A549 (cell line): ENCODE measurements at regions not wholly inside any gene's neighbourhood (a gene's known extent, or its start where the extent isn't known, plus 50 kb on each side); places are given as distances from the start of the nearest gene placed in this dataset.

Experiments
- ATAC-seq, 2 experiments: fragments of 200-7000 bp in 1 of 2; fragments of >200 bp in 1 of 2; cut with Nextera tagmentation in 1 of 2; cut with Tn5 transposase in 1 of 2; 3 replicates each; pipeline versions ENCODE4 v1.8.0 to v1.9.1; 2018 to 2020; ENCODE audit warnings: mild to moderate bottlenecking in 1 of 2, moderate library complexity in 1 of 2
- CTCF ChIA-PET: fragments of 300-600 bp; sonication (Branson Sonifier 250); formaldehyde crosslinking; extraction: SDS; loops from one replicate; lab custom pipeline; 2021; ENCODE audit warnings: antibody characterized with exemption, inconsistent platforms; lab: Yijun Ruan, JAX
- POLR2A ChIA-PET: fragments of 350-600 bp; formaldehyde crosslinking; extraction: SDS; loops from one replicate; lab custom pipeline; 2021; ENCODE audit warnings: antibody characterized with exemption, inconsistent platforms; lab: Yijun Ruan, JAX
- DNase-seq, 2 experiments: peaks; one replicate each; pipeline versions ENCODE4 v3.0.0 to v3.0.0-alpha.2; 2011 to 2016; ENCODE audit warnings: low read depth in 1 of 2, low spot score in 1 of 2
- FAIRE-seq: peaks from 2 replicates; lab custom pipeline; 2011; peaks lifted over from hg19 to GRCh38; lab: Jason Lieb, UNC
- H3K27ac ChIP-seq, 2 experiments: fragments of >200 bp; sonication (Bioruptor Twin); formaldehyde crosslinking; 3 replicates each; pipeline ENCODE4 v1.5.1; 2016 to 2017
- H3K4me1 ChIP-seq: fragments of >200 bp; sonication (Bioruptor Twin); formaldehyde crosslinking; 3 replicates; pipeline ENCODE4 v1.6.1; 2016
- H3K4me2 ChIP-seq: fragments of >200 bp; sonication (Bioruptor Twin); formaldehyde crosslinking; 3 replicates; pipeline ENCODE4 v1.6.1; 2016
- H3K4me3 ChIP-seq: fragments of >200 bp; sonication (Bioruptor Twin); formaldehyde crosslinking; 3 replicates; pipeline ENCODE4 v1.5.1; 2016
- H3K9me3 ChIP-seq: fragments of >200 bp; sonication (Bioruptor Twin); formaldehyde crosslinking; 3 replicates; pipeline ENCODE4 v1.6.1; 2016
- BHLHE40 ChIP-seq: IDR thresholded peaks from 2 replicates; pipeline ENCODE4 v1.6.1; 2012; ENCODE audit warnings: low read depth, low read length, inconsistent platforms
- EHF ChIP-seq: fragments of 250-450 bp; sonication (Bioruptor Pico); IDR thresholded peaks from 2 replicates; pipeline ENCODE4 v1.5.0; 2020; ENCODE audit warnings: mild to moderate bottlenecking
- EP300 ChIP-seq, 2 experiments: fragments of >200 bp; sonication (Bioruptor Twin); formaldehyde crosslinking; IDR thresholded peaks; 2 replicates in 1 of 2; 3 replicates in 1 of 2; pipeline ENCODE4 v1.6.1; 2016 to 2017
- ESRRA ChIP-seq: fragments of 150-350 bp; IDR thresholded peaks from 2 replicates; pipeline ENCODE4 v1.6.1; 2014; ENCODE audit warnings: mild to moderate bottlenecking, low read length, borderline replicate concordance
- FOXS1 ChIP-seq: fragments of 250-450 bp; sonication (Bioruptor Pico); IDR thresholded peaks from 2 replicates; pipeline ENCODE4 v1.5.0; 2020; ENCODE audit warnings: mild to moderate bottlenecking, moderate library complexity
- GATA3 ChIP-seq: IDR thresholded peaks from 2 replicates; pipeline ENCODE4 v1.6.1; 2012; ENCODE audit warnings: borderline replicate concordance
- HDAC2 ChIP-seq: fragments of 200-600 bp; sonication (generic); IDR thresholded peaks from 2 replicates; pipeline ENCODE4 v1.6.1; 2016
- HEYL ChIP-seq: fragments of 250-450 bp; sonication (Bioruptor Pico); IDR thresholded peaks from 2 replicates; pipeline ENCODE4 v1.8.0; 2021; ENCODE audit warnings: mild to moderate bottlenecking, moderate library complexity
- HMGXB4 ChIP-seq: fragments of 250-450 bp; sonication (Bioruptor Pico); IDR thresholded peaks from 2 replicates; pipeline ENCODE4 v1.5.0; 2021; ENCODE audit warnings: mild to moderate bottlenecking, moderate library complexity, borderline replicate concordance
- HOXA7 ChIP-seq: fragments of 250-450 bp; sonication (Bioruptor Pico); IDR thresholded peaks from 2 replicates; pipeline ENCODE4 v1.5.0; 2020; ENCODE audit warnings: mild to moderate bottlenecking, moderate library complexity
- HOXB13 ChIP-seq: fragments of 250-450 bp; sonication (Bioruptor Pico); IDR thresholded peaks from 2 replicates; pipeline ENCODE4 v1.5.0; 2020; ENCODE audit warnings: low read depth, mild to moderate bottlenecking, moderate library complexity
- KDM1A ChIP-seq: fragments of 200-600 bp; sonication (generic); IDR thresholded peaks from 2 replicates; pipeline ENCODE4 v1.6.1; 2016; ENCODE audit warnings: low read depth, mild to moderate bottlenecking
- MAFK ChIP-seq: fragments of 450-650 bp; IDR thresholded peaks from 2 replicates; pipeline ENCODE4 v1.6.1; 2014; ENCODE audit not compliant: partially characterized antibody
- MAX ChIP-seq: IDR thresholded peaks from 2 replicates; pipeline ENCODE4 v1.6.1; 2012
- MAZ ChIP-seq: fragments of 150-350 bp; IDR thresholded peaks from 2 replicates; pipeline ENCODE4 v1.6.1; 2014; ENCODE audit warnings: antibody characterized with exemption, low read depth, low read length, borderline replicate concordance
- NPAS2 ChIP-seq: fragments of 250-450 bp; sonication (Bioruptor Pico); IDR thresholded peaks from 2 replicates; pipeline ENCODE4 v1.8.0; 2022; ENCODE audit warnings: mild to moderate bottlenecking, moderate library complexity, borderline replicate concordance
- NR3C1 ChIP-seq: fragments of >200 bp; sonication (Bioruptor Twin); formaldehyde crosslinking; IDR thresholded peaks from 3 replicates; pipeline ENCODE4 v1.6.1; 2017
- PBX3 ChIP-seq: IDR thresholded peaks from 2 replicates; pipeline ENCODE4 v1.6.1; 2012
- PHF8 ChIP-seq: fragments of 200-600 bp; sonication (generic); IDR thresholded peaks from 2 replicates; pipeline ENCODE4 v1.6.1; 2016; ENCODE audit warnings: low read depth, mild to moderate bottlenecking, antibody characterized with exemption, moderate library complexity, borderline replicate concordance
- POLR2A ChIP-seq: IDR thresholded peaks from 2 replicates; pipeline ENCODE4 v1.6.1; 2012; ENCODE audit warnings: mild to moderate bottlenecking, low read length
- POLR2AphosphoS2 ChIP-seq: conservative IDR thresholded peaks from 2 replicates; pipeline ENCODE4 v1.6.1; 2012; ENCODE audit warnings: low read length, improper control_type of control experiment, inconsistent platforms
- RAD21 ChIP-seq, 2 experiments: fragments of >200 bp in 1 of 2; sonication (Bioruptor Twin) in 1 of 2; formaldehyde crosslinking in 1 of 2; IDR thresholded peaks in 1 of 2; conservative IDR thresholded peaks in 1 of 2; 2 replicates in 1 of 2; 3 replicates in 1 of 2; pipeline ENCODE4 v1.6.1; 2012 to 2018; ENCODE audit warnings: inconsistent platforms in 1 of 2
- RFX5 ChIP-seq: fragments of 450-650 bp; IDR thresholded peaks from 2 replicates; pipeline ENCODE4 v1.7.1; 2014; ENCODE audit warnings: antibody characterized with exemption, mild to moderate bottlenecking, moderate library complexity
- RNF2 ChIP-seq: fragments of 200-600 bp; sonication (generic); IDR thresholded peaks from 2 replicates; pipeline ENCODE4 v1.6.1; 2016; ENCODE audit warnings: low read depth, mild to moderate bottlenecking, antibody characterized with exemption, moderate library complexity, borderline replicate concordance
- TFCP2L1 ChIP-seq: fragments of 250-450 bp; sonication (Bioruptor Pico); IDR thresholded peaks from 2 replicates; pipeline ENCODE4 v1.5.0; 2021; ENCODE audit warnings: mild to moderate bottlenecking
- ZNF302 ChIP-seq: fragments of 250-450 bp; sonication (Bioruptor Pico); IDR thresholded peaks from 2 replicates; pipeline ENCODE4 v1.9.0; 2021; ENCODE audit warnings: inconsistent platforms, mild to moderate bottlenecking, moderate library complexity
- WGBS: methylation state at CpG from one replicate; pipeline ENCODE4 v1.1.6; 2017; ENCODE audit errors: missing lambda C conversion rate; 5-methylcytosine and 5-hydroxymethylcytosine counted together
- TF ChIP-seq, protein P1 (sequence below): fragments of 200-600 bp; sonication (generic); IDR thresholded peaks from 2 replicates; pipeline ENCODE4 v1.6.1; 2016; ENCODE audit warnings: antibody characterized with exemption, mild to moderate bottlenecking, moderate library complexity
- TF ChIP-seq, protein P2 (sequence below): fragments of >200 bp; sonication (Bioruptor Twin); formaldehyde crosslinking; IDR thresholded peaks from 3 replicates; pipeline ENCODE4 v1.5.1; 2016
- TF ChIP-seq, protein P3 (sequence below): fragments of 150-350 bp; IDR thresholded peaks from 2 replicates; pipeline ENCODE4 v1.6.1; 2014; ENCODE audit warnings: low read depth, mild to moderate bottlenecking, low read length

GRCh38 chr14:87758876-87759275, 234.1 kb downstream of the GALC start:
- ATAC-seq, result no peak
- CTCF ChIA-PET, result interaction anchor here (0.5 kb wide), 1 partner anchor 30 kb away, joined by 4 read pairs; no protein-coding TSS in a partner anchor
- Histone ChIP-seq H3K4me2 (no peak overlapping the region), H3K4me1 (no peaks in the 10 kb centered on the region), H3K27ac (no peak overlapping the region)
- DNase-seq, result no peak
- POLR2A ChIA-PET, result no interaction called here
- TF ChIP-seq, protein P1, sequence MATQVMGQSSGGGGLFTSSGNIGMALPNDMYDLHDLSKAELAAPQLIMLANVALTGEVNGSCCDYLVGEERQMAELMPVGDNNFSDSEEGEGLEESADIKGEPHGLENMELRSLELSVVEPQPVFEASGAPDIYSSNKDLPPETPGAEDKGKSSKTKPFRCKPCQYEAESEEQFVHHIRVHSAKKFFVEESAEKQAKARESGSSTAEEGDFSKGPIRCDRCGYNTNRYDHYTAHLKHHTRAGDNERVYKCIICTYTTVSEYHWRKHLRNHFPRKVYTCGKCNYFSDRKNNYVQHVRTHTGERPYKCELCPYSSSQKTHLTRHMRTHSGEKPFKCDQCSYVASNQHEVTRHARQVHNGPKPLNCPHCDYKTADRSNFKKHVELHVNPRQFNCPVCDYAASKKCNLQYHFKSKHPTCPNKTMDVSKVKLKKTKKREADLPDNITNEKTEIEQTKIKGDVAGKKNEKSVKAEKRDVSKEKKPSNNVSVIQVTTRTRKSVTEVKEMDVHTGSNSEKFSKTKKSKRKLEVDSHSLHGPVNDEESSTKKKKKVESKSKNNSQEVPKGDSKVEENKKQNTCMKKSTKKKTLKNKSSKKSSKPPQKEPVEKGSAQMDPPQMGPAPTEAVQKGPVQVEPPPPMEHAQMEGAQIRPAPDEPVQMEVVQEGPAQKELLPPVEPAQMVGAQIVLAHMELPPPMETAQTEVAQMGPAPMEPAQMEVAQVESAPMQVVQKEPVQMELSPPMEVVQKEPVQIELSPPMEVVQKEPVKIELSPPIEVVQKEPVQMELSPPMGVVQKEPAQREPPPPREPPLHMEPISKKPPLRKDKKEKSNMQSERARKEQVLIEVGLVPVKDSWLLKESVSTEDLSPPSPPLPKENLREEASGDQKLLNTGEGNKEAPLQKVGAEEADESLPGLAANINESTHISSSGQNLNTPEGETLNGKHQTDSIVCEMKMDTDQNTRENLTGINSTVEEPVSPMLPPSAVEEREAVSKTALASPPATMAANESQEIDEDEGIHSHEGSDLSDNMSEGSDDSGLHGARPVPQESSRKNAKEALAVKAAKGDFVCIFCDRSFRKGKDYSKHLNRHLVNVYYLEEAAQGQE, result no peak
- TF ChIP-seq HOXB13 (CRISPR knock-in tag) (no peak), HDAC2 (no peak), RFX5 (no peak), KDM1A (no peak), TFCP2L1 (CRISPR knock-in tag) (no peak), HEYL (CRISPR knock-in tag) (no peak), POLR2A (no peak), PHF8 (no peak), ZNF302 (no peak), RNF2 (no peak), NR3C1 (no peak), NPAS2 (CRISPR knock-in tag) (no peak), MAFK (no peak)
- TF ChIP-seq, protein P2, sequence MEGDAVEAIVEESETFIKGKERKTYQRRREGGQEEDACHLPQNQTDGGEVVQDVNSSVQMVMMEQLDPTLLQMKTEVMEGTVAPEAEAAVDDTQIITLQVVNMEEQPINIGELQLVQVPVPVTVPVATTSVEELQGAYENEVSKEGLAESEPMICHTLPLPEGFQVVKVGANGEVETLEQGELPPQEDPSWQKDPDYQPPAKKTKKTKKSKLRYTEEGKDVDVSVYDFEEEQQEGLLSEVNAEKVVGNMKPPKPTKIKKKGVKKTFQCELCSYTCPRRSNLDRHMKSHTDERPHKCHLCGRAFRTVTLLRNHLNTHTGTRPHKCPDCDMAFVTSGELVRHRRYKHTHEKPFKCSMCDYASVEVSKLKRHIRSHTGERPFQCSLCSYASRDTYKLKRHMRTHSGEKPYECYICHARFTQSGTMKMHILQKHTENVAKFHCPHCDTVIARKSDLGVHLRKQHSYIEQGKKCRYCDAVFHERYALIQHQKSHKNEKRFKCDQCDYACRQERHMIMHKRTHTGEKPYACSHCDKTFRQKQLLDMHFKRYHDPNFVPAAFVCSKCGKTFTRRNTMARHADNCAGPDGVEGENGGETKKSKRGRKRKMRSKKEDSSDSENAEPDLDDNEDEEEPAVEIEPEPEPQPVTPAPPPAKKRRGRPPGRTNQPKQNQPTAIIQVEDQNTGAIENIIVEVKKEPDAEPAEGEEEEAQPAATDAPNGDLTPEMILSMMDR, result no peak
- TF ChIP-seq, protein P3, sequence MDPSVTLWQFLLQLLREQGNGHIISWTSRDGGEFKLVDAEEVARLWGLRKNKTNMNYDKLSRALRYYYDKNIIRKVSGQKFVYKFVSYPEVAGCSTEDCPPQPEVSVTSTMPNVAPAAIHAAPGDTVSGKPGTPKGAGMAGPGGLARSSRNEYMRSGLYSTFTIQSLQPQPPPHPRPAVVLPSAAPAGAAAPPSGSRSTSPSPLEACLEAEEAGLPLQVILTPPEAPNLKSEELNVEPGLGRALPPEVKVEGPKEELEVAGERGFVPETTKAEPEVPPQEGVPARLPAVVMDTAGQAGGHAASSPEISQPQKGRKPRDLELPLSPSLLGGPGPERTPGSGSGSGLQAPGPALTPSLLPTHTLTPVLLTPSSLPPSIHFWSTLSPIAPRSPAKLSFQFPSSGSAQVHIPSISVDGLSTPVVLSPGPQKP, result no peak
- TF ChIP-seq, all 56 proteins: peak for 0
- WGBS, result 2% methylated on average over 2 of the region's 2 CpGs
- Histone ChIP-seq H3K9me3 (no peaks in the 10 kb centered on the region; the same call in 2 of the 3 replicates), H3K4me3 (no peak overlapping the region)
- FAIRE-seq, result no peak

DNA sequence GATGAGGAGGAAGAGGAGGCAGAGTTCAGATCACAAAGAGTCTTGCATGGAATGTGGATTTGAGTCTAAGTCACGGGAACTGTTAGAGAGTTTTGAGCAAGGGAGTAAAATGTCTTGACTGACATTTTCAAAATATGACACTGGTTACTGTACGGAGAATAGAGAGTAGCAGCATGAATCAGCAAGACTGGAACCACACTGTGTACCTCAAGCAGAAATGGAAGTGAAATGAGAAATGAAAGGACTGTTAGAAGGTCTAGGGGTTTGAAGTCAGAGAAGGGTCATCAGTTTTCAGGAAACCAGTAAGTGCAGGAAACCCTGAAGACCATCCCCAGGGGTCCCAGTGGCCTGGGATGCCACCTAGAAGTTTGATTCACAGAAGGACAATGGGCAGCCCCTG, 236.3 kb downstream of the GALC start:
- ATAC-seq, result no peak
- no peak for FAIRE-seq
- ChIA-PET POLR2A (no interaction called here), CTCF (no interaction called here)
- H3K4me3 ChIP-seq, result no peak overlapping the region
- no peaks in the 10 kb centered on the region; the same call in 2 of the 3 replicates for H3K9me3 ChIP-seq
- WGBS, result 19% methylated on average over 2 of the region's 2 CpGs
- no peaks in the 10 kb centered on the region for H3K4me1 ChIP-seq
- no peak overlapping the region for H3K27ac ChIP-seq
- no peak for DNase-seq
- H3K4me2 ChIP-seq, result no peak overlapping the region
- no peak for TF ChIP-seq ESRRA
- no peak for TF ChIP-seq HEYL (CRISPR knock-in tag)
- no peak for TF ChIP-seq NPAS2 (CRISPR knock-in tag)
- no peak for TF ChIP-seq POLR2A
- TF ChIP-seq HOXA7, result no peak
- TF ChIP-seq RFX5, result no peak
- no peak for TF ChIP-seq RAD21 (conservative IDR thresholded peaks at IDR 0.05 in 1 of 2, IDR thresholded peaks at IDR 0.05 in 1 of 2)
- no peak for TF ChIP-seq POLR2AphosphoS2
- no peak for TF ChIP-seq PHF8
- TF ChIP-seq EHF (CRISPR knock-in tag), result no peak
- TF ChIP-seq MAX, result no peak
- TF ChIP-seq EP300 (IDR thresholded peaks at IDR 0.05), result no peak
- no peak for TF ChIP-seq PBX3
- TF ChIP-seq FOXS1 (CRISPR knock-in tag), result no peak
- TF ChIP-seq HMGXB4 (CRISPR knock-in tag), result no peak
- no peak for TF ChIP-seq GATA3
- TF ChIP-seq MAZ, result no peak
- no peak for TF ChIP-seq BHLHE40
